Stimulated activated CD4-positive, alpha-beta T cell treated with anti-CD3 and anti-CD28 coated beads, TNF-alpha, amount 100 ng/mL, for 4 hours (primary cell): ENCODE measurements at regions not wholly inside any gene's neighbourhood (a gene's known extent, or its start where the extent isn't known, plus 50 kb on each side); places are given as distances from the start of the nearest gene placed in this dataset.
"Not testable (repeated sequence)": the region's sequence is repeated elsewhere in the genome, so short reads cannot be mapped to it uniquely, and the experiment has no call there.

Experiments used
- DNase-seq, 3 experiments: peaks; one replicate each; pipeline ENCODE4 v3.0.0-alpha.2; 2020; ENCODE audit warnings: low read depth in 3 of 3

DNA sequence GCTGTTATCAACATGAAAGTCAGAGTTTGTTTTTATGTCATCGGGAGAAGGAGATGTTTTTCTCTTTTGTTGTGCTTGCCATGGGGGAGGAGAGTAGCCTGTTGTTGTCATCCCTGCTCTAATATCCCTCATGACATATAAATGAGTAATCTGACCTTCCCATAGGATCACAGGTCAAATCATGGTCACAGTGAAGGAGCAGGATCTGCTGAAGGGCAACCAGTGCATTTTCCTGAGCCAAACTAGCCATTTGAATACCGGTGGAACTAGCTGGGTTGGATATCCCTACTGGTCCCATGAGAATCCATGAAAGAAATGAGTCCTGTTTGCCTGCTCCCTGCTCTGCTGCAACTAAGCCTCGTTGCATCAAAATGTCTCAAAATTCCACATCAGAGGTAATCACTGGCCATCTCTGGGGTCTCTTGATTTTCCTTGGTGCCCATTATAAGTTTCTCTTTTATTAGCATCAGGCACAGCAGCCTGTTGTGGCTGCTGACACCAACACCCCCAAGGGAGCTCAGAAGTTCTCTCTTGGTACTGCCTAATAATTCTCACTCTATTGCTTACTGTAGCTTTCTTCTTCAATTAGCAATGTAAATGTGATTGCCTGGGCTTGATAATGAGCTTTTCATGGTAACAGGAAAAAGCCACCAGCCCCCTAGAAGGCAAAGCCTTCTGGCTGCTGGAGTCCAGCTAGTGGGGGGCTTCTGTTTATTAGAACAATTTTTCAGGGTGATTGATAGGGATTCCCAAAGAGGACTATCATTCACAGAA, 211.4 kb upstream of the ERCC4 start:
- no peak for DNase-seq

DNA sequence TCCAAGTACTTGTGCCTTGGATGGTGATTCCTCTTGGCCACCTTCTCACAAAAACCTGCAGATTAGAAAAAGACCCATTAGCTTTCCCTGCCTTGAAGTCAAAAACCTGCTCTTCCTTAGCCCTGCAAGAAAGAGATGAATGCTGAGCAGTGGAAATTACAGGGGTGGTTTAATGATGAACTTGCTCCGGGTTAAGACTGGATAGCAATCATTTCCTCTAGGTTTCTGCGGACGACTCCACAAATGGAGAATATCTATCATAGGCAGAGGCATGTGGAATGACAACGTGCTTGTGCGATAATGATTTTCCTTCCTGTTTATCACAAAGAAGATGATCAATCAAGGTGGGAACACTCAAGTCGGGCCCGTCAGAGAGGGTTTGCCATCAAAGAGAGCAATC, 201.2 kb upstream of the ERCC4 start:
- no peak for DNase-seq

DNA sequence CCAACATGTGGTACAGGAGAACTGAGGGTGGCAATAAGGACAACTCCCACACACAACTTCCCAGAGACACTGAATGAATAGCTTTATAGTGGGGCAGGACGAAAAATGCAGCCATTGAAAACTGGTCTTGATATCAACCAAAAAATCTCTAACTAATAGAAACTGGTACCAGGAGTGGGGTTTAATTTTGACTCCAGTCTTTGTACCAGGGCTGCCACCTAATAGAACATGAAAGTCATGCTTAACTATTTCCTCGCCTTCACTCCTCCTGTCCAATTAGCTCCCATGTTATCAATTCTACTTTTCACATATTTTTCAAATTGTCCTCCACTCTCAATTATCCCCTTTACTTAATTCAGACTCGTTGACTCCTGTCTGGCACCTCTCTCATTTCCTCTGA, 192.0 kb upstream of the ERCC4 start:
- no peak for DNase-seq

DNA sequence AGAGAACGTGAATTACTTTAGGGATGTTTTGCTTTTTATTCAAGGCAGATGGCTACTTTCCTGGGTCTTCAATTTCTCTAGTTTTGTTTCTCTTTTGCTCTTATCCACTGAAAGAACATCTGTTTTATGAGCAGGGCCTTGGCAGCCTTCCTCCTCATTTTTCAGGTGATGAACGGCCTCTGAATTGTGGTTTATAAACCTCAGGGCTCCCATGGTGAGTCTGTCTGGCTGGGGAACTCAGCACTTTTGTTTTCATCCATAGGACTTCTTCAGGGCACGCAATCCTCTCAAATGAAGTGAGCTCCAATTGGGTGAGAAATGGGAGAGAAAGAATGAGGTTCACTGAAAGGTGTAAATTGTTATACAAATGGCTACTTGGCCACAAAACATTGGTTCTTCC, 186.4 kb upstream of the ERCC4 start:
- DNase-seq = no peak

DNA sequence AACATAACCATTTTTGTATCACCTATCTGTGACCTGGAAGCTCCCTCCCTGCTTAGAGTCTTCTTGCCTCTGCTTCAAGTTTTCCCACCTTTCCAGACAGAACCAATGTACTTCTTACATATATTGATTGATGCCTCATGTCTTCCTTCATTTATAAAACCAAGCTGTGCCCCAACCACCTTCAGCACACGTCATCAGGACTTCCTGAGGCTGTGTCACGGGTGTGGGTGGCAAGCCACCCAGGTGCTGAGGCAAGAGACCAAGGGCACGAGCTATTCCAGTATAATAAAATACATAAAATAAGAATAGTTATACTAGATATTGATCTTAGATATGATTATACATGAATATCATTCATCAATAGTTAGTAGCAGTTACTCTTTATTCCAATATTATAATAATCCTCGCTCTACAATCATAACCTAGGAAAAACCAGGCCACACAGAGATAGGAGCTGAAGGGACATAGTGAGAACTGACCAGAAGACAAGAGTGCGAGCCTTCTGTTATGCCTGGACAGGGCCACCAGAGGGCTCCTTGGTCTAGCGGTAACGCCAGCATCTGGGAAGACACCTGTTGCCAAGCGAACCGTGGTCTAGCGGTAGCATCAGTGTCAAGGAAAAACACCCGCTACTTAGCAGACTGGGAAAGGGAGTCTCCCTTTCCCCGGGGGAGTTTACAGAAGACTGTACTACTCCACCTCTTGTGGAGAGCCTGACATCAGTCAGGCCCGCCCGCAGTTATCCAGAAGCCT, 180.2 kb upstream of the ERCC4 start:
- not testable (repeated sequence) for DNase-seq

DNA sequence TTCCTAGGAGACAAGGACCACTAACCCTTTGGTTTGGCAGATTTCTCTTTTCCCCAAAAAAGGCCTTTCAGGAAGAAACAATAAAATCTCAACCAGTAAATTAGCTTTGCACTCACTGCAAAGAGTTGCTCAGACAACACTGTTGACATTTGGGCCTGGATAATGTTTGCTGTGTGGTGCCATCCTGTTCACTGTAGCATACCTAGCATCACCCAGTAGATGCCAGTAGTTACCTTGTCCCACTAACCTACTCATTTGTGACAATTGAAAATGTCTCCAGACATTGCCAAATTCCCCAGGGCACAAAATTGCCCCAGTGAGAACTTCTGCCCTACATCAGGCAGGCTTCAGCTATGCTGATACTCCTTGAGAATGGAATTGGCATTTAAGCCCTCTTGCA, 177.0 kb upstream of the ERCC4 start:
- DNase-seq = no peak

DNA sequence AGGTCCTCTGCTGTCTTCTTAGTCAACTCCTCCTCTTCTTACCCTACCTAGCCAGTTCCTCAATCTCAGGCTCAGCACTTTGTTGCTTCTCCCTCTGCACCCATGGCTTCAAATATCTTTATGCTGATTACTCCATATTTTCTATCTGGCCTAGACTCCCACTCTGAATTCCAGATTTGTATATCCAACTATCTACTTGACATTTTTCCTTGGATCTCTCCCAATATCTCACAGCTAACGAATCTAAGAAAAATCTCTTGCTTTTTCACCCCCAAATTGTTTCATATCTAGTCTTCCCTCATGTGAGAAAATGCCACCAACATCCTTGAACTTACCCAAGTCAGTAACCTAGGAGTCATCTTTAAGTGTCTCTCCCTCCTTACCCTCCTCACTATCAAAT, 176.4 kb upstream of the ERCC4 start:
- DNase-seq = no peak

DNA sequence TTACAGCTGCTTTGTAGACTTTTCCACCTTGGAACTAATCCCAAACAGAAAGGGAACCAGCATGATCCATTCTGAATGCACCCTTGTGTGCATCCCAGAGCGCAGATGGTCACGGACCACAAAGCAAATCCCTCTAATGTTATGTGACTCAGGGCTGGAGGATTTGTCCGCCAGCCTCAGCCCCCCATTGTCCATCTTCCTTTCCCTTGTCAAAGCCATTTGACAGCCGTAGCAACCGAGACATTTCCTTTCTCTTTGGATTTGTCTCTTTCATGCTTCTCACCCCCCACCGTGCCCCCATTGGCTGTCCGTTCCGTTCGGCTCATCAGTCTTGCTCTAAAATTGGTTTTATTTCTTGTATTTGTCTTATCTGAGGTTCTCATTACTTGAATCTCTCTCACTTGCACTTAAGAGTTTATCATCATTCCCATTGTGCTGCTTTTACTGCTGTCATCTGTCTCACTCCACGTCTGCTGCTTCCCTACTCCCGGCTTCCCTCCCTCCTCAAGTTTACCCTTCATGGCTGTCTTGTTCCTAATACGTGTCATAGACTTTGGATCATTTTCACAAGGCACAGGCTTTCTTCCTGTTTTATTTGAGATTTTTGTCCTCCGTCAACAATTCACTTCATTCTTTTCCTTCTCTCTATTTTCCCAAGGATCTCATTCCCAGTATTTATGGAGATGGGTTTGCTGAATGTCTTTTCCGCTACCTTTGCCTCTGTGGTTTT, 163.4 kb upstream of the ERCC4 start:
- no peak for DNase-seq

DNA sequence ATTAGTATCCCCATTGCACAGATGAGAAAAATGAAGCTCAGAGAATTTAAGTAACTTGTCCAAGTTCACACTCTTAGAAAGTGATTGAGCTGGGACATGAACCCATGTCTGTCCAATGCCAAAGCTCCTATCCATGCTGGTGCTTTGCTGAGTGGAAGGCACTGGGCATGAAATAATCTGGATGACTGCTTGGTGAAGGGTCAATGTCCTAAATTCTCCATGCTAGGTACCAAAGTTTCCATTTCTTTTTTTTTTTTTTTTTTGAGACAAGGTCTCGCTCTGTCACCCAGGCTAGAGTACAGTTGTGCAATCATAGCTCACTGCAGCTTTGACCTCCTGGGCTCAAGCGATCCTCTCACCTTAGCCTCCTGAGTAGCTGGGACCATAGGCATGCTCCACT, 153.6 kb upstream of the ERCC4 start:
- DNase-seq = no peak

DNA sequence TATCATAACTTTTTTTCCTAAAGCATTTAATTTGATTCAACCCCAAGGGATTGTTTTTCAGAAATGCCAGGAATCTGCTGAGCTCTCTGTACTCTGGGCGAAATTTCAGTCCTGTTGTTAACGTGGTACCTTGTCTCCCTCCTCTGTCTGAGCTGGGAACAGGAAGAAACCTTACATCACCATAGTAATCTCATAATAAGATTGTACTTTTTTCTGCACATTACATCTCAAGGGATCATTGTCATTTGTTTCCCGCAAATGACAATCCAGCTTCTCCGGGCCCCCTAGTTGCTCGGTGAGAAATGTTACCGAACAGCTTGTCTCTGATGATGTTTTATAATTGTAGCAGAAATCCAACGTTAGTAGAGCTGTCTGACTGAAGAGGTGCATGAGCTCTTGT, 152.7 kb upstream of the ERCC4 start:
- no peak for DNase-seq

DNA sequence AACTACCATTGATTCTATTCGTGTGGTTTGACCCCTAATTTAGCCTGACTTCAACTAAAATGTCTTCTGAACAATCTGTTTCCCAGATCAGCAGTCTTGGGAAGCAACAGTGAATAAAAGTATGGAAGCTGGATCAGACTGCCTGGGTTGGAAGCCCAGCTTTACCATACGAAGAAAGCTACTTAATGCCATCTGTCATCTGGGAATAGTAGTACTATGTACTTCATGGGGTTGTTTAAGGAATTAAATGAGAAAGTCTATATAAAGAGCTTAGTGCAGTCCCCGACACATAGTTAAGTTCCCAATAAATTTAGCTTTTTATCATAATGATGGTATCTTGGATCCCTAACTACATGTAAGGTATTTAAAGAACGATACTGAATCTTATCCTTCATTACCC, 151.5 kb upstream of the ERCC4 start:
- no peak for DNase-seq

DNA sequence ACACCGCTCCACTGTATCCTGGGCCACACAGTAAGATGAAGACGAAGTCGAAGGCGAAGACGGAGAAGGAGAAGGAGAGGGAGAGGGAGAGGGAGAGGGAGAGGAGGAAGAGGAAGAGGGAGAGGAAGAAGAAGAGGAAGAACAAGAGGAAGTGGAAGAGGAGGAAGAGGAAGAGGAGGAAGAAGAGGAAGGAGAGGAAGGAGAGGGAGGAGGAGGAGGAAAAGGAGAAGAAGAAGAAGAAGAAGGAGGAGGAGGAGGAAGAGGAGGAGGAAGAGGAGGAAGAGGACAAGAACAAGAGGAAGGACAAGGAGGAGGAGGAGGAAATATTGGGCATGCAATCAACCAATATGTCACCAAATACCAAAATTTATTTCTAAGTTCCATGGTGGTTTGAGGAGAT, 149.5 kb upstream of the ERCC4 start:
- DNase-seq = no peak

DNA sequence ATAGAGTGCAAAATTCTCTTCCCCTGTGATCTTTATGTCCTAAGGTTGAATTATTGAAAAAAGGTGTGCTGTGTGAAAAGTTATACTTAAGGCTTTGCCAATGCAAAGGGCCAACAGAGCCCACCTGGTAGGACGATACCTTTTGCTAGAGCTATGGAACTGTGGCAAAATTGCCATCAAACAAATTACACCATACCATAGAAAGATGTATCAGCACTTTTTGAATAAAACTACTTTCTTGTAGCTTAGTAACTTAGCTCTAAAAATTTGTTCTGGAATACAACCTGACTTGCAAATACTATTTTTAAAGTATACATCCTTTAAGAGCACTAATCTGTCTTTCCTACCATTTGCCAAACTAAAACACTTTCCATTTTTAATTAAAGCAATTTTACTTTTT, 147.2 kb upstream of the ERCC4 start:
- DNase-seq = no peak

DNA sequence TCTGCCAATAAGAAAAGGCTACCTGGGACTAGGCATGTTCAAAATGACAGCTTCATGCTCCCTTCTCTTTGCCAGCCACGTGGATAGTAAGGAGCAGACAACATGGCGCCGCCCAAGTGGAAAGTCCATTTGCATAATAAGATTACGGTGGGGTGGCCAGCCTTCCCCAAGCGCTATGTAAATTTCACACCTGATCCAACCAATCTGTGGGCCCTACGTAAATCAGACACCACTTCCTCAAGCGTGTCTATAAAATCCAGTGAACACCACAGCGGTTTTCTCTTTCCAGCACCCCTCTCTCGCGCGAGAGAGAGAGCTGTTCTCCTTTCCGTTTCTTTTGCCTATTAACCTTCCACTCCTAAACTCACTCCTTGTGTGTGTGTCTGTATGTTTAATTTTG, 140.3 kb upstream of the ERCC4 start:
- no peak for DNase-seq

DNA sequence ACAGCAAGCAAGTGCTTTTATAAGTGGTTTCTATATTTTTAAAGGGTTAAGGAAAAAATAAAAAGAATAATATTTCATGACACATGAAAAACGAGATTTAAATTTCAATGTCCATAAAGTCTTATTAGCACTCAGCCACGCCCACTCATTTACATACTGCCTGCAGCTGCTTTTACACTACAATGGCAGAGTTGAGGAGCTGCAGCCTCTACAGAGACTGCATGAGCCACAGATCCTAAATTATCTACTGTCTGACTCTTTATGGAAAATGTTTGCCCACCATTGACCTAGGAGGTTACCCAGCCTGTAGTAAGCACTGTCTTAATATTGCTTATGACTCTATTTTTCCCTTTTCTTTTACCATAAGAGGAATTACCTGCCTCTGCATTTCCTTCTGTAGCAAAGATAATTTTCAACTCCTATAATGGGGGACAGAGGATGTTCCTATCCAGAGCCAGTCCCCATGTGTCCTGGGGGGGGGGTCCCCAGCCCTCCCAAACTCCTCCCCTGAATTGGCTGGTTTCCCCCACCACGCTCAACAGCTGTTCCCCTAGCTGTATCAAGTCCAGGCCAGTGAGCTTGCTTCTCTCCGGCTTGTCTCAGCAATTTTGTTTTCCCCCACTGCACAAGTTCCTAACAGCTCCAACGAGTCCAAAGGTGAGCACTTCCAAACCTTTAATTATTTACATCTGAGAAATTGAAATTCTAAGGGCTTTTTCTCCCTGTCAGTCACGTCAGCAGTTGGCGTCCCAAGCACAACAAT, 139.4 kb upstream of the ERCC4 start:
- no peak for DNase-seq

DNA sequence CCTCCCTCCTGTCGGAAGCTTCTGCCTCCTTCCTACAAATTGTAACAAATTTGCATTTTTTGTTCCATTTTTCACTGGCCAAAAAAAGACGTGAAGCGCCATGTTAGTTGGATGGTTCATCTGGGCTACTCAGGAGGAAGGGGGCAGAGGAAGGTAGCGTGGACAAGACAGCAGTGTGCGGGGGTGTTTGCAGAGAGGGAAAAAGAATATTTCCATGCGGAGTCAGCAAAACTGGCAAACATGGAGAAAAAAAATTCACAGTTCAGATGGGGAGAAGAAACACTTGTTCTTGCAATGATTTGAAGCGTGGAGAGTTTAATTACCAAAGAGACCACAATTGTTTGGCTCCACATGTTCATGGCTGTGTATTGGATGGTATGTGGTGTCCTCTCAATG, 138.8 kb upstream of the ERCC4 start:
- DNase-seq = no peak

DNA sequence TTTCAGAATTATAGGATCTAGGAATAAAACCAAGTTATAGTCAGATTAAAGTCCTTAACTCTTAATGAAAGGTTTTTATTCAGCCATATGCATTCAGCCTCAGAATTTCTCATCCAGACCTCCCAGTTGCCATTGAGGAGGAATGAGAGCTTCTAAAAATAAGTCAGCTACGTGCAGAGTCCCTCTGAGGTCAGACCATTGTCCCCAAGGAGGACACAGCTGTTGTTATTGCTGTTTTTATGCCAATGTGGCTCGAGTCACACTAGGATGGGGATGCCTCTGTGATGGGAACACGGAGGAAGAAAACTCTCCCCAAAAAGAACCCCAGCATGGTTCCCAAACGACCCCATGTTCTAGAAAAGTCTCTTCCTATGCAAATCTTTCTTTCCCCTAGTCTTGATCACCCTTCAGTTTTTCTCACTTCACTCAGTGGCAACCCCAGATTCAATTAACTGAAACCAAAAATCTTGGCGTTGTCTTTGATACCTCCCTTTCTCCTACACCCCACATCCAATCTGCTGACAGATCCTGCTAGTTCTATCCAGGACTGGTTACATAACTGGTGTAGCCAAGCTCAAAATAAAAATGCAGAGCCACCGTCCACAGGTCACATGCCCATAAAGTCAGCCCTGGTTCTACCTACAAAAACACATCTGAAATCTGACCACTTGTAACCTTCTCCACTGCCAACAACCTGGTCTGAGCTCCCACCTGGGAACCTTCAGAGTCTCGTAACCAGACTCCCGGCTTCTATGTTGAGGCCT, 138.2 kb upstream of the ERCC4 start:
- DNase-seq = no peak

DNA sequence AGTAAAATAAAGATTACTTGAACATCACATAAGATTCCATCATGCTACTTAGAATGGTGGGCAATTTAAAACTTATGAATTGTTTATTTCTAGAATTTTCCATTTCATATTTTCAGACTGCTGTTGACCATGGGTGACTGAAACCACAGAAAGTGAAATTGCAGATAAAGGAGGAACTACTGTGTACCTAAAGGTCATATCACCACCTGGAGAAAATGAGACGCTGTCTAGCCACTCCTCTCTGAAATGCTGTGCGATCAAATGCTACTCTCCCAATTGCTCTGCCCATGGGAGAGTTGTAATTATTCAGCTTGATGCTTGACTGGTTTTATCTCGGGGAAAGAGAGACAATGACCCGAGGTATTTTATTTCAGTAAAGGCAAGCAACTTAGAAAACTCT, 128.9 kb upstream of the ERCC4 start:
- DNase-seq = no peak

DNA sequence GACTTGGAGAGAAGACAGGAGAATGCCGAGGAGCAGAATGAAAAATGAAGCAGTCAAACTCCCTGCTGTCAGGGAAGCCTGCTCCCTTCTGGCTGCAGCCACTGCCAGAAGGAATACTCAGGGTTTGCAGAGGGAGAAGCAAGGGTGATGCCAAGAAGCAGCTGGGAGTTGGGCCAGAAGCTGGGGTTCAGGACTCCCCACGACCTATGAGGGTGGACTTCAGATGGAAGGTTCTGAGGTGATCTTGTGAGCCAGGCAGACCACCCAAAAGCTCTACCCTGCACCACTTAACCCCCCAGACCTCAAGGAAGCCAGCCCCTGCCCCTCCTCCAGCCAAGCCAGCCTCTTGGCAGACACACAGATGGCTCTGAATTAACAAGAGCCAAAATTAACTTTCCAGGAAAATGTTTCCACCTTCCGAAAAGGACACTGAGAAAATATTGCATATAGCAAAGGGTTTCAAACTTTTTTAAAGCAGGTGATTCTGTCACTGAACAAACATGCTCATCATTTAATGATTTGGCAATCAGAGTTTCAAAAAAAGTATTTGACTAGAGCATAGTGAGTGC, 126.0 kb upstream of the ERCC4 start:
- DNase-seq = no peak

DNA sequence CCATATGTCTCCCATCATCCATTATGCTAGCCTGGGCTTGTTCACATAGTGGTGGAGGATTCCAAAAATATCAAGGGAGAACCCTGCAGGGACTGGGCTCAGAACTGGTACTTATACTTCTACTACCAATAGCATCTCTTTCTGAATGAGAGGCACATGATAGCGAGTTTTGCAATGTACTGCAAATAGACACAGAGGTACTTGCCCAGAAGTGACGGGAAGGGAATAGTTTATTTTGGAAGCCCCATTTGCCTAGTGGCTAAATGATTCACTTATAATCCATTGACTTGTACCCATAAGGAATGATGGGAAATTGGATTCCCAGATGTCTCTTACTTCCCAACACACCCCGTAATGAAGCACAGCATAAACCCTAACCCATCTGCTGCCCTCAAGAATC, 124.8 kb upstream of the ERCC4 start:
- no peak for DNase-seq

DNA sequence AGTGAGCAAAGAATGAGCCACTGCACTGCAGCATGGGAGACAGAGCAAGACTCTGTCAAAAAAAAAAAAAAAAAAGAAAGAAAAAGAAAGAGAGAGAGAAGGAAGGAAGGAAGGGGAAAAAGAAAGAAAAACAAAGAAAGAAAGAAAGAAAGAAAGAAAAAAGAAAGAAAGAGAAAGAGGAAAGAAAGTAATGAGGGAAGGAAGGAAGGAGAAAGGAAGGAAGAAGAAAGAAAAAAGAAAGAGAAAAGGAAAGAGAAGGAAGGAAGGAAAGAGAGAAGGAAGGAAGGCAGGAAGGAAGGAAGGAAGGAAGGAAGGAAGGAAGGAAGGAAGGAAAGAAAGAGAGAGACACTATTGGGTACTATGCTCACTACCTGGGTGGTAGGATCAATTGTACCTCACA, 122.2 kb upstream of the ERCC4 start:
- DNase-seq = no peak
